Effector memory CD8-positive, alpha-beta T cell (primary cell): ENCODE measurements at regions not wholly inside any gene's neighbourhood (a gene's known extent, or its start where the extent isn't known, plus 50 kb on each side); places are given as distances from the start of the nearest gene placed in this dataset.
"Not testable (repeated sequence)": the region's sequence is repeated elsewhere in the genome, so short reads cannot be mapped to it uniquely, and the experiment has no call there.

Experiments used
- ATAC-seq: fragments of 150-1000 bp; cut with Tn5 transposase; replicated peaks from 2 replicates; pipeline ENCODE4 v1.10.0; 2021; ENCODE audit warnings: mild to moderate bottlenecking, moderate library complexity
- DNase-seq, 3 experiments: peaks; one replicate each; pipeline ENCODE4 v3.0.0; 2021
- H3K27ac Mint-ChIP-seq, 2 donors: one replicate each; pipeline ENCODE4 v1.8.0; 2022; ENCODE audit warnings: mild to moderate bottlenecking in 2 of 2, mixed read lengths in 2 of 2, moderate library complexity in 2 of 2
- H3K27me3 Mint-ChIP-seq, 2 donors: one replicate each; pipeline ENCODE4 v1.8.0; 2022; ENCODE audit warnings: mixed read lengths in 2 of 2
- H3K36me3 Mint-ChIP-seq: one replicate; pipeline ENCODE4 v1.8.0; 2022; ENCODE audit warnings: mild to moderate bottlenecking, moderate library complexity, mixed read lengths; ENCODE audit not compliant: insufficient read depth
- H3K4me1 Mint-ChIP-seq, 2 donors: one replicate each; pipeline ENCODE4 v1.8.0; 2022; ENCODE audit warnings: low read depth in 2 of 2, mixed read lengths in 2 of 2
- H3K4me3 Mint-ChIP-seq, 2 donors: one replicate each; pipeline ENCODE4 v1.8.0; 2022; ENCODE audit warnings: mild to moderate bottlenecking in 2 of 2, mixed read lengths in 2 of 2, moderate library complexity in 2 of 2
- H3K9me3 Mint-ChIP-seq, 2 donors: one replicate each; pipeline ENCODE4 v1.8.0; 2022; ENCODE audit warnings: mixed read lengths in 2 of 2

DNA sequence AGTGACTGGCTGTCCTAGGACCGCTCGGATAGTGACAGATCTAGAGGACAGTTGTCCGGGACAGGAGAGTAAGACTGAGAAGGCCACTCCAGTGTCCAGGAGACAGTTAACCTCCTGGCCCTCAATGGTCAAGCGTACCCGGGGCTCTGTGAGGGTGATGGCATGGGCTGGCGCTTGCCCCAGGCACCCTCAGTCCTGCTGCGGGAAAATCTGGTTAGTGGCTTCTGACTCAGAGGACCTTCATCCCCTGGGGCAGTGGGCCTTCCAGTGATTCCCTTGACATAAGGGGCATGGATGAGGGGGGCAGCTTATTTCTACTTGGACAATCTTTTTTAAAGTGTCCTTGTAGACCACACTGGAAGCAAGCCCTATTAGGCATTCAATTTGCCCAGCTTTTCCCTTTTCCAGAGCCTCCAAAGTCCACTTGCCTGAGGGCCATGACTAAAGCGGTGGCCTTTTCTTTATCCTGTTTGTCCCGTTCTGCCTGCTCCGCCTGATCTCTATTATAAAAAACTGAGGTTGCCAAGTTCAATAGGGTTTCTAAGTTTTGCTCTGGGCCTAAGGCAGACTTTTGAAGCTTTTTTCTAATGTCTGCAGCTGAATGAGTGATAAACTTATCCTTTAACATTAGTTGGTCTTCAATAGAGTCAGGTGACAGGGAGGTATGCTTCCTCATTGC, 139.8 kb downstream of the COX18 start:
- not testable (repeated sequence) for H3K9me3 Mint-ChIP-seq, H3K4me3 Mint-ChIP-seq, DNase-seq, H3K27ac Mint-ChIP-seq, H3K4me1 Mint-ChIP-seq, ATAC-seq, H3K36me3 Mint-ChIP-seq
- H3K27me3 Mint-ChIP-seq: peaks cover 11 to 23% of the 10 kb centered on the region in 2 donors

GRCh38 chr4:72924814-72925213, 144.7 kb downstream of the COX18 start:
- H3K27ac Mint-ChIP-seq: no peak overlapping the region
- H3K4me3 Mint-ChIP-seq: no peak overlapping the region
- peaks cover 0 to 2% of the 10 kb centered on the region in 2 donors for H3K9me3 Mint-ChIP-seq
- no peaks in the 10 kb centered on the region for H3K4me1 Mint-ChIP-seq
- H3K27me3 Mint-ChIP-seq: peaks cover 0 to 9% of the 10 kb centered on the region in 2 donors
- H3K36me3 Mint-ChIP-seq: no peaks in the 10 kb centered on the region
- DNase-seq (no peak), ATAC-seq (no peak)

DNA sequence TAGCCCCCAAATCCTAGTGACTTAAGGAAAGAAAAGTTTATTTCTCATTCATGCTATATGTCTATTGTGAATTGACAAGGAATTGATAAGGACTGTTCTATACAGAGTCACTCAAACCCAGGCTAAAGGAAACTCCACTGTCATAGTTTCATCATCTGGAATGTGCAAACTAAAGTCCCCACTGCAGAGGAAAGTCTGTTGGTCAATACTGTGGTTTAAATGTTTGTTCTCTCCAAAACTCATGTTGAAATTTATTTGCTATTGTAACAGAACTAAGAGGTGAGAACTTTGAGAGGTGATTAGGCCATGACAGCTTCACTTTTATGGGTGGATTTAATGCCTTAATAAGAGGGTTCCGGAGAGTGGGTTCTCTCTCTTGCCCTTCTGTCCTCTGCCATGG, 149.6 kb downstream of the COX18 start:
- Mint-ChIP-seq H3K27ac (no peak overlapping the region), H3K27me3 (peaks cover 10 to 13% of the 10 kb centered on the region in 2 donors), H3K9me3 (peaks cover 0 to 2% of the 10 kb centered on the region in 2 donors), H3K4me3 (no peak overlapping the region), H3K36me3 (no peaks in the 10 kb centered on the region), H3K4me1 (no peaks in the 10 kb centered on the region)
- DNase-seq (no peak), ATAC-seq (no peak)

- Mint-ChIP-seq H3K9me3 (peaks cover 0 to 2% of the 10 kb centered on the region in 2 donors), H3K4me3 (no peak overlapping the region), H3K4me1 (no peaks in the 10 kb centered on the region), H3K27ac (no peak overlapping the region), H3K36me3 (no peaks in the 10 kb centered on the region), H3K27me3 (peaks cover 11 to 14% of the 10 kb centered on the region in 2 donors)
- no peak for ATAC-seq
- DNase-seq: no peak
Observed at GRCh38 chr4:72919464-72919863, 150.1 kb downstream of the COX18 start.

DNA sequence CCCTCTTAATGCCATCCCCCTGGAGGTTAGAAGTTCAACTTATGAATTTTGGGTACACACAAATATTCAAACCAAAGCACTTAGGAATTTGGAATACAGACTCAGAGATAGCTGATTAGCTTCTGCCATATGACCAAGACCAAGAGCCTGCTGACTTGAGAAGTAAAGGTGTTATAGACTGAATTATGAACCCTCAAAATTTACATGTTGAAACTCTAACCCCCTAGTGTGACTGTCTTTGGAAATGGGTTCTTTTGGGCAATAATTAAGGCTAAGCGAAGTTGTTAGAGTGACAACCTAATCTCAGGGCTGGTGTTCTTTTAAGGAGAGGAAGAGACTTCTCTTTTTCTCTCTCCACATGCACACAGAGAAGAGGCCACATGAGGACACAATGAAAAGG, 151.2 kb downstream of the COX18 start:
- no peak overlapping the region for H3K4me3 Mint-ChIP-seq
- no peaks in the 10 kb centered on the region for H3K4me1 Mint-ChIP-seq
- ATAC-seq (no peak), DNase-seq (no peak)
- H3K9me3 Mint-ChIP-seq: peaks cover 0 to 2% of the 10 kb centered on the region in 2 donors
- no peaks in the 10 kb centered on the region for H3K36me3 Mint-ChIP-seq
- peaks cover 14 to 17% of the 10 kb centered on the region in 2 donors for H3K27me3 Mint-ChIP-seq
- H3K27ac Mint-ChIP-seq: no peak overlapping the region

DNA sequence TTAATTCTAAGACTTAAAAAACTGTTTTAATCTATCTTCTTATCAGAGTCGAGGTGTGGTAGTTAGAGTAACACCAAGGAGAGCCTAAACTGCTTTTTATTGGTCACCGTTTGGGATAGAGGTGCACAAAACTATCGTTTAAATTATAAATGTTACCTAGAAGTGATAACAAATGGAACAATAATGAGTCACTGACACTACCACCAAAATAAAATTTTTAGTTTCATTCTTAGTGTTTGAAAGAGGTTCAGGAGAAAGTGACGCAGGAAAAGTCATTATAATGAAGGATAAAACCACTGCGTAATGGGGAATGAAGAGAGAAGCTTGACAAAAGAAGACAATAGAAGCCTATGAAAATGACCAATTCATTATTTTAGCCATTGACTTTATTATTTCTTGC, 158.2 kb downstream of the COX18 start:
- Mint-ChIP-seq H3K36me3 (no peaks in the 10 kb centered on the region), H3K4me3 (no peak overlapping the region), H3K27ac (no peak overlapping the region), H3K4me1 (no peaks in the 10 kb centered on the region), H3K9me3 (peaks cover 0 to 4% of the 10 kb centered on the region in 2 donors), H3K27me3 (peaks cover 14 to 17% of the 10 kb centered on the region in 2 donors)
- DNase-seq: no peak
- ATAC-seq: no peak

GRCh38 chr4:72909461-72909860, 160.1 kb downstream of the COX18 start:
- Mint-ChIP-seq H3K36me3 (no peaks in the 10 kb centered on the region), H3K27me3 (peaks cover 0 to 6% of the 10 kb centered on the region in 2 donors), H3K27ac (no peak overlapping the region), H3K4me1 (no peaks in the 10 kb centered on the region), H3K4me3 (no peak overlapping the region), H3K9me3 (peaks cover 0 to 4% of the 10 kb centered on the region in 2 donors)
- ATAC-seq: no peak
- DNase-seq: no peak

GRCh38 chr4:72902354-72902753, 167.2 kb downstream of the COX18 start:
- no peaks in the 10 kb centered on the region for H3K27me3 Mint-ChIP-seq
- no peak overlapping the region for H3K4me3 Mint-ChIP-seq
- H3K4me1 Mint-ChIP-seq: no peaks in the 10 kb centered on the region
- ATAC-seq: no peak
- no peaks in the 10 kb centered on the region for H3K9me3 Mint-ChIP-seq
- DNase-seq: no peak
- H3K27ac Mint-ChIP-seq: no peak overlapping the region
- no peaks in the 10 kb centered on the region for H3K36me3 Mint-ChIP-seq

DNA sequence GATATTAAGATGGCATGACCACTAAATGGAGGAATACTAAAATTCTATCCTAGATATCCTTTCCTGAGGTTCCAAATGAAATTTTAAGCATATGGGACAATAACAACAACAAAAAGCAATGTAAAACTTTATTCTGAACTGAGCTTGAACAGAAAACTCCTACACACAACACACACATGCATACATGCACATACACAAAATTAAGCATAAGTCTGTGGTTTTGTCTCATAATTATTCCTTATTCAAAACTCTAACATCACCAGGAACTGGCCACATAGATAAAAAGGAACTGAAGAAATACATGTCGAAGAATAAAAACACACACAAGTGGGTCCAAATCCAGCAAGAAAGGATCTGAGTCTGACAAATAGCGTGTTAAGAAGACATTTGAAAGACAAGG, 168.0 kb downstream of the COX18 start:
- Mint-ChIP-seq H3K4me1 (no peaks in the 10 kb centered on the region), H3K4me3 (no peak overlapping the region), H3K36me3 (no peaks in the 10 kb centered on the region), H3K27ac (no peak overlapping the region), H3K9me3 (no peaks in the 10 kb centered on the region), H3K27me3 (no peaks in the 10 kb centered on the region)
- no peak for ATAC-seq
- no peak for DNase-seq

DNA sequence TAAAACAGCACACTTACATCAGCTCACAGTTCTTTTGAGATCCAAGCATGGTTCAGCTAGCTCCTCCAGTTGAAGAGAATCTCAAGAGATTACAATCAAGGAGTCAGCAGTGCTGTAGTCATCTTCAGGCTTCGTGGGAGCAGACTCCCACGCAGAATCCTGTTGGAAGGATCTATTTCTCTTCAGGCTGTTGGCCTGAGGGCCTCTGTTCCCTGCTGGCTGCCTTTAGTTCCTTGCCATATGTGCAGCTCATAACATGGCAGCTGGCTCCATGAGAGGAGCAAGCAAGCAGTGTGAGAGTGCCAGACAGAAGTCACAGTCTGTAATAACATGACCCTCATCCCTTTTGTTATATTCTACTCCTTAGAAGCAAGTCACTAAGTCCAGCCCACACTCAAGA, 168.6 kb downstream of the COX18 start:
- DNase-seq: no peak
- no peak for ATAC-seq
- H3K27ac Mint-ChIP-seq: no peak overlapping the region

GRCh38 chr4:72899621-72900020, 169.9 kb downstream of the COX18 start:
- Mint-ChIP-seq H3K4me3 (no peak overlapping the region), H3K9me3 (no peaks in the 10 kb centered on the region), H3K27me3 (no peaks in the 10 kb centered on the region), H3K4me1 (no peaks in the 10 kb centered on the region), H3K36me3 (no peaks in the 10 kb centered on the region), H3K27ac (no peak overlapping the region)
- no peak for ATAC-seq
- no peak for DNase-seq

More for the DNA sequence above, 168.6 kb downstream of the COX18 start:
- Mint-ChIP-seq H3K4me1 (no peaks in the 10 kb centered on the region), H3K4me3 (no peak overlapping the region), H3K9me3 (no peaks in the 10 kb centered on the region), H3K36me3 (no peaks in the 10 kb centered on the region), H3K27me3 (no peaks in the 10 kb centered on the region)

GRCh38 chr4:72899214-72899613, 170.3 kb downstream of the COX18 start:
- no peak overlapping the region for H3K27ac Mint-ChIP-seq
- DNase-seq: no peak
- H3K9me3 Mint-ChIP-seq: no peaks in the 10 kb centered on the region
- ATAC-seq: no peak
- H3K4me3 Mint-ChIP-seq: no peak overlapping the region
- H3K4me1 Mint-ChIP-seq: no peaks in the 10 kb centered on the region
- no peaks in the 10 kb centered on the region for H3K36me3 Mint-ChIP-seq
- H3K27me3 Mint-ChIP-seq: no peaks in the 10 kb centered on the region

- Mint-ChIP-seq H3K4me3 (no peak overlapping the region), H3K9me3 (no peaks in the 10 kb centered on the region), H3K36me3 (no peaks in the 10 kb centered on the region), H3K4me1 (no peaks in the 10 kb centered on the region), H3K27ac (no peak overlapping the region), H3K27me3 (peaks cover 6 to 9% of the 10 kb centered on the region in 2 donors)
- ATAC-seq (no peak), DNase-seq (no peak)
Observed at GRCh38 chr4:72896515-72896914, 173.0 kb downstream of the COX18 start.

- Mint-ChIP-seq H3K4me3 (no peak overlapping the region), H3K27ac (no peak overlapping the region), H3K36me3 (no peaks in the 10 kb centered on the region), H3K9me3 (no peaks in the 10 kb centered on the region), H3K27me3 (peaks cover 6 to 9% of the 10 kb centered on the region in 2 donors), H3K4me1 (no peaks in the 10 kb centered on the region)
- DNase-seq: no peak
- no peak for ATAC-seq
Observed at GRCh38 chr4:72895408-72895807, 174.1 kb downstream of the COX18 start.
